ENCODE measurements at regions not wholly inside any gene's neighbourhood (a gene's known extent, or its start where the extent isn't known, plus 50 kb on each side); places are given as distances from the start of the nearest gene placed in this dataset.
"Not testable (repeated sequence)": the region's sequence is repeated elsewhere in the genome, so short reads cannot be mapped to it uniquely, and the experiment has no call there.

- DNase-seq, H3K36me3 ChIP-seq, H3K27me3 ChIP-seq, H3K4me3 ChIP-seq, H3K9me3 ChIP-seq: not testable (repeated sequence)
Observed at GRCh38 chr15:21174761-21175160, 265.5 kb downstream of the POTEB3 start.

GRCh38 chr15:21151203-21151966 lies 285.3 kb upstream of the POTEB2 start:
- not testable (repeated sequence) for H3K27me3 ChIP-seq, DNase-seq, H3K4me3 ChIP-seq

GRCh38 chr15:21148136-21148535 lies 282.0 kb upstream of the POTEB2 start:
- not testable (repeated sequence) for H3K27me3 ChIP-seq, H3K36me3 ChIP-seq, H3K9me3 ChIP-seq, H3K4me3 ChIP-seq
- peak; percentile 2 for DNase-seq

More at GRCh38 chr15:21151203-21151966, 285.3 kb upstream of the POTEB2 start:
- not testable (repeated sequence) for H3K36me3 ChIP-seq, H3K9me3 ChIP-seq

GRCh38 chr15:21133893-21134292 lies 267.8 kb upstream of the POTEB2 start:
- not testable (repeated sequence) for H3K9me3 ChIP-seq, DNase-seq, H3K27me3 ChIP-seq, H3K4me3 ChIP-seq, H3K36me3 ChIP-seq

GRCh38 chr15:21112271-21113053 lies 246.3 kb upstream of the POTEB2 start:
- DNase-seq, H3K27me3 ChIP-seq: not testable (repeated sequence)

GRCh38 chr15:21111861-21112260 lies 245.7 kb upstream of the POTEB2 start:
- not testable (repeated sequence) for H3K4me3 ChIP-seq, H3K9me3 ChIP-seq, H3K27me3 ChIP-seq, H3K36me3 ChIP-seq
- peak; percentile 31 for DNase-seq

More at GRCh38 chr15:21112271-21113053, 246.3 kb upstream of the POTEB2 start:
- H3K9me3 ChIP-seq, H3K4me3 ChIP-seq, H3K36me3 ChIP-seq: not testable (repeated sequence)

- not testable (repeated sequence) for H3K9me3 ChIP-seq, H3K27me3 ChIP-seq, H3K36me3 ChIP-seq, H3K4me3 ChIP-seq
- peak; percentile 1 for DNase-seq
Observed at GRCh38 chr15:21111172-21111571, 245.1 kb upstream of the POTEB2 start.

- peak; percentile 38 for DNase-seq
- not testable (repeated sequence) for H3K36me3 ChIP-seq, H3K4me3 ChIP-seq, H3K9me3 ChIP-seq, H3K27me3 ChIP-seq
Observed at GRCh38 chr15:21110187-21110804, 244.2 kb upstream of the POTEB2 start.

GRCh38 chr15:21108384-21108783 lies 242.3 kb upstream of the POTEB2 start:
- H3K27me3 ChIP-seq, DNase-seq, H3K36me3 ChIP-seq, H3K4me3 ChIP-seq, H3K9me3 ChIP-seq: not testable (repeated sequence)

- not testable (repeated sequence) for DNase-seq, H3K4me3 ChIP-seq, H3K36me3 ChIP-seq, H3K27me3 ChIP-seq, H3K9me3 ChIP-seq
Observed at GRCh38 chr15:21107399-21108381, 241.6 kb upstream of the POTEB2 start.

- not testable (repeated sequence) for H3K9me3 ChIP-seq, H3K36me3 ChIP-seq, H3K27me3 ChIP-seq, H3K4me3 ChIP-seq, DNase-seq
Observed at GRCh38 chr15:21096599-21096998, 230.5 kb upstream of the POTEB2 start.

- not testable (repeated sequence) for H3K9me3 ChIP-seq, DNase-seq, H3K27me3 ChIP-seq, H3K36me3 ChIP-seq, H3K4me3 ChIP-seq
Observed at GRCh38 chr15:21079544-21079943, 213.4 kb upstream of the POTEB2 start.

- DNase-seq, H3K36me3 ChIP-seq, H3K27me3 ChIP-seq, H3K9me3 ChIP-seq, H3K4me3 ChIP-seq: not testable (repeated sequence)
Observed at GRCh38 chr15:21068917-21069316, 202.8 kb upstream of the POTEB2 start.

GRCh38 chr15:21063512-21063911 lies 197.4 kb upstream of the POTEB2 start:
- not testable (repeated sequence) for H3K36me3 ChIP-seq, DNase-seq, H3K27me3 ChIP-seq, H3K4me3 ChIP-seq, H3K9me3 ChIP-seq

GRCh38 chr15:21062619-21063163 lies 196.6 kb upstream of the POTEB2 start:
- not testable (repeated sequence) for H3K9me3 ChIP-seq, H3K4me3 ChIP-seq, H3K36me3 ChIP-seq, H3K27me3 ChIP-seq, DNase-seq

- not testable (repeated sequence) for H3K36me3 ChIP-seq, DNase-seq, H3K4me3 ChIP-seq, H3K27me3 ChIP-seq, H3K9me3 ChIP-seq
Observed at GRCh38 chr15:21051866-21052265, 185.8 kb upstream of the POTEB2 start.

All from MG63 (cell line).